ENCODE measurements at regions not wholly inside any gene's neighbourhood (a gene's known extent, or its start where the extent isn't known, plus 50 kb on each side); places are given as distances from the start of the nearest gene placed in this dataset.

- BruUV-seq (replicated peaks): no TSS peak
- Histone ChIP-seq H3K79me2 (ENCODE audit: control insufficient read depth, insufficient read depth, low read length) (no peaks in the 10 kb centered on the region), H3K27me3 (replicated peaks in 1 of 2; ENCODE audit: control insufficient read depth in 2 of 2, insufficient read depth in 2 of 2, low read length in 1 of 2) (no peaks in the 10 kb centered on the region), H3K4me2 (ENCODE audit: control insufficient read depth, insufficient read depth) (no peak overlapping the region), H3K27ac (ENCODE audit: control insufficient read depth, insufficient read depth) (no peak overlapping the region), H3K4me3 (no peak overlapping the region), H3K4me1 (ENCODE audit: control insufficient read depth, insufficient read depth, low read length) (no peaks in the 10 kb centered on the region), H2AFZ (ENCODE audit: control insufficient read depth, low read depth, low read length) (no peak overlapping the region), H4K20me1 (ENCODE audit: control insufficient read depth, insufficient read depth) (no peaks in the 10 kb centered on the region), H3K9me3 (replicated peaks; ENCODE audit: control insufficient read depth, insufficient read depth, low read length) (no peaks in the 10 kb centered on the region), H3K9ac (ENCODE audit: control insufficient read depth, insufficient read depth, low read length) (no peak overlapping the region), H3K36me3 (ENCODE audit: control insufficient read depth in 2 of 2, insufficient read depth in 2 of 2, low read length in 1 of 2) (no peaks in the 10 kb centered on the region)
- FAIRE-seq (no peak), ATAC-seq (no peak), DNase-seq (ENCODE audit: low read depth, low spot score) (no peak)
- POLR2A ChIA-PET: no interaction called here
- TF ChIP-seq NFXL1 (IDR thresholded peaks at IDR 0.05; ENCODE audit: borderline replicate concordance) (no peak), REST (IDR thresholded peaks at IDR 0.05; ENCODE audit: low read depth, low read length) (no peak), ZNF24 (IDR thresholded peaks at IDR 0.05) (no peak), JUNB (IDR thresholded peaks at IDR 0.05) (no peak), HDAC6 (IDR thresholded peaks at IDR 0.05; ENCODE audit: unreplicated experiment) (no peak), RB1 (IDR thresholded peaks at IDR 0.05; ENCODE audit: borderline replicate concordance) (no peak)
- TF ChIP-seq, protein P1, sequence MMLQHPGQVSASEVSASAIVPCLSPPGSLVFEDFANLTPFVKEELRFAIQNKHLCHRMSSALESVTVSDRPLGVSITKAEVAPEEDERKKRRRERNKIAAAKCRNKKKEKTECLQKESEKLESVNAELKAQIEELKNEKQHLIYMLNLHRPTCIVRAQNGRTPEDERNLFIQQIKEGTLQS (IDR thresholded peaks at IDR 0.05; ENCODE audit: borderline replicate concordance, extremely low read depth, low read depth, low read length): no peak
- TF ChIP-seq, protein P2, sequence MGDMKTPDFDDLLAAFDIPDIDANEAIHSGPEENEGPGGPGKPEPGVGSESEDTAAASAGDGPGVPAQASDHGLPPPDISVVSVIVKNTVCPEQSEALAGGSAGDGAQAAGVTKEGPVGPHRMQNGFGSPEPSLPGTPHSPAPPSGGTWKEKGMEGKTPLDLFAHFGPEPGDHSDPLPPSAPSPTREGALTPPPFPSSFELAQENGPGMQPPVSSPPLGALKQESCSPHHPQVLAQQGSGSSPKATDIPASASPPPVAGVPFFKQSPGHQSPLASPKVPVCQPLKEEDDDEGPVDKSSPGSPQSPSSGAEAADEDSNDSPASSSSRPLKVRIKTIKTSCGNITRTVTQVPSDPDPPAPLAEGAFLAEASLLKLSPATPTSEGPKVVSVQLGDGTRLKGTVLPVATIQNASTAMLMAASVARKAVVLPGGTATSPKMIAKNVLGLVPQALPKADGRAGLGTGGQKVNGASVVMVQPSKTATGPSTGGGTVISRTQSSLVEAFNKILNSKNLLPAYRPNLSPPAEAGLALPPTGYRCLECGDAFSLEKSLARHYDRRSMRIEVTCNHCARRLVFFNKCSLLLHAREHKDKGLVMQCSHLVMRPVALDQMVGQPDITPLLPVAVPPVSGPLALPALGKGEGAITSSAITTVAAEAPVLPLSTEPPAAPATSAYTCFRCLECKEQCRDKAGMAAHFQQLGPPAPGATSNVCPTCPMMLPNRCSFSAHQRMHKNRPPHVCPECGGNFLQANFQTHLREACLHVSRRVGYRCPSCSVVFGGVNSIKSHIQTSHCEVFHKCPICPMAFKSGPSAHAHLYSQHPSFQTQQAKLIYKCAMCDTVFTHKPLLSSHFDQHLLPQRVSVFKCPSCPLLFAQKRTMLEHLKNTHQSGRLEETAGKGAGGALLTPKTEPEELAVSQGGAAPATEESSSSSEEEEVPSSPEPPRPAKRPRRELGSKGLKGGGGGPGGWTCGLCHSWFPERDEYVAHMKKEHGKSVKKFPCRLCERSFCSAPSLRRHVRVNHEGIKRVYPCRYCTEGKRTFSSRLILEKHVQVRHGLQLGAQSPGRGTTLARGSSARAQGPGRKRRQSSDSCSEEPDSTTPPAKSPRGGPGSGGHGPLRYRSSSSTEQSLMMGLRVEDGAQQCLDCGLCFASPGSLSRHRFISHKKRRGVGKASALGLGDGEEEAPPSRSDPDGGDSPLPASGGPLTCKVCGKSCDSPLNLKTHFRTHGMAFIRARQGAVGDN (IDR thresholded peaks at IDR 0.05): no peak
- TF ChIP-seq, protein P3, sequence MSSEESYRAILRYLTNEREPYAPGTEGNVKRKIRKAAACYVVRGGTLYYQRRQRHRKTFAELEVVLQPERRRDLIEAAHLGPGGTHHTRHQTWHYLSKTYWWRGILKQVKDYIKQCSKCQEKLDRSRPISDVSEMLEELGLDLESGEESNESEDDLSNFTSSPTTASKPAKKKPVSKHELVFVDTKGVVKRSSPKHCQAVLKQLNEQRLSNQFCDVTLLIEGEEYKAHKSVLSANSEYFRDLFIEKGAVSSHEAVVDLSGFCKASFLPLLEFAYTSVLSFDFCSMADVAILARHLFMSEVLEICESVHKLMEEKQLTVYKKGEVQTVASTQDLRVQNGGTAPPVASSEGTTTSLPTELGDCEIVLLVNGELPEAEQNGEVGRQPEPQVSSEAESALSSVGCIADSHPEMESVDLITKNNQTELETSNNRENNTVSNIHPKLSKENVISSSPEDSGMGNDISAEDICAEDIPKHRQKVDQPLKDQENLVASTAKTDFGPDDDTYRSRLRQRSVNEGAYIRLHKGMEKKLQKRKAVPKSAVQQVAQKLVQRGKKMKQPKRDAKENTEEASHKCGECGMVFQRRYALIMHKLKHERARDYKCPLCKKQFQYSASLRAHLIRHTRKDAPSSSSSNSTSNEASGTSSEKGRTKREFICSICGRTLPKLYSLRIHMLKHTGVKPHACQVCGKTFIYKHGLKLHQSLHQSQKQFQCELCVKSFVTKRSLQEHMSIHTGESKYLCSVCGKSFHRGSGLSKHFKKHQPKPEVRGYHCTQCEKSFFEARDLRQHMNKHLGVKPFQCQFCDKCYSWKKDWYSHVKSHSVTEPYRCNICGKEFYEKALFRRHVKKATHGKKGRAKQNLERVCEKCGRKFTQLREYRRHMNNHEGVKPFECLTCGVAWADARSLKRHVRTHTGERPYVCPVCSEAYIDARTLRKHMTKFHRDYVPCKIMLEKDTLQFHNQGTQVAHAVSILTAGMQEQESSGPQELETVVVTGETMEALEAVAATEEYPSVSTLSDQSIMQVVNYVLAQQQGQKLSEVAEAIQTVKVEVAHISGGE (CRISPR knock-in tag; IDR thresholded peaks at IDR 0.05): no peak
- CTCF ChIA-PET: interaction anchor here (1.0 kb wide), 2 partner anchors 270 to 297 kb away, joined by 3 read pairs; no protein-coding TSS in a partner anchor
- 45% methylated on average over 2 of the region's 2 CpGs for WGBS (ENCODE audit: insufficient coverage, insufficient replicate concordance, low lambda C conversion rate, missing lambda C conversion rate)
- RAD21 ChIA-PET (ENCODE audit: unreplicated experiment): no interaction called here
- intact Hi-C loops (cut with micrococcal nuclease; ENCODE audit: unreplicated experiment): no loop called here
- SMC1A ChIA-PET (ENCODE audit: uncharacterized antibody, unreplicated experiment): interaction anchor here (0.6 to 1.6 kb wide), 2 partner anchors 225 to 1608 kb away, joined by 3 read pairs; no protein-coding TSS in a partner anchor
- in situ Hi-C loops (cut with MboI): no loop called here
Observed at GRCh38 chr12:23128462-23128861, 503.5 kb downstream of the ETNK1 start.
